DMS79 treated with DMSO at 0.1 percent for 48 hours (cell line): ENCODE measurements at regions not wholly inside any gene's neighbourhood (a gene's known extent, or its start where the extent isn't known, plus 50 kb on each side); places are given as distances from the start of the nearest gene placed in this dataset.
"Not testable (repeated sequence)": the region's sequence is repeated elsewhere in the genome, so short reads cannot be mapped to it uniquely, and the experiment has no call there.

Experiments
- DNase-seq: peaks from one replicate; lab custom pipeline; 2025; lab: John Stamatoyannopoulos, UW

GRCh38 chr11:98027652-98028051 lies 993.1 kb upstream of the CNTN5 start:
- no peak for DNase-seq

GRCh38 chr11:98029832-98030231 lies 990.9 kb upstream of the CNTN5 start:
- no peak for DNase-seq

DNA sequence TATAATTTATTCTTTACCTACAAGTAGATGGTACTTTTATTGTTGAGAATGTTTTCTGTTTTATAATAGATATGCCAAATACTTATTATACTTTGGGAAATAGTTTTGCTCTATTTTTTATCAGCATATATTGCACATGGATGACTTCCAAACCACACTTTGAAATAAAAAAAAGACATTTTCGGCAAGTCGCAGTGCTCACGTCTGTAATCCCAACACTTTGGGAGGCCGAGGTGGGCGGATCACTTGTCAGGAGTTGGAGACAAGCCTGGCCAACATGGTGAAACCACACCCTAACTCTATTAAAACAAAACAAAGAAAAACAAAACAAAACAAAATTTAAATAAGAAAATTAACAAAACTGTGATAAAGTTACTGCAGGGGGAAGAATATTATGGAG lies 983.9 kb upstream of the CNTN5 start:
- no peak for DNase-seq

GRCh38 chr11:98040061-98040808 lies 980.5 kb upstream of the CNTN5 start:
- no peak for DNase-seq

DNA sequence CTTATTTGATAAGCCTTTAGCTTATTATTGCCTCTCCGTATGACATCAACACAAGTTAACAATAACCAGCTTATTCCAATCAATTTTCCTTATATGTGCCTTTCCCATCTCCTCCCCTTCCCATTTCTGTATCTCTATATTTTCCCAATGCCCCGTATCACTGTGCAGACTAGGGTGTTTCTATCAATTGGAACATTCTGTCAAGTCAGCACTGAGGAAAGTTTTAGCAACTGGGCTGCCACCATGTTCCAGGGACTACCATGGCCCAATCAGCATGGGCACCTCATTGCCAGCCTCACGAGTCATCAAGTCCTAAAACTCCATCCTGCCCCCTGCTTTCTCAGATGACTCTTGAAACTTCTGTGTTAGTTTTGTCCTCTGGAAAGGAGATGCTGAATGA lies 973.1 kb upstream of the CNTN5 start:
- DNase-seq: no peak

DNA sequence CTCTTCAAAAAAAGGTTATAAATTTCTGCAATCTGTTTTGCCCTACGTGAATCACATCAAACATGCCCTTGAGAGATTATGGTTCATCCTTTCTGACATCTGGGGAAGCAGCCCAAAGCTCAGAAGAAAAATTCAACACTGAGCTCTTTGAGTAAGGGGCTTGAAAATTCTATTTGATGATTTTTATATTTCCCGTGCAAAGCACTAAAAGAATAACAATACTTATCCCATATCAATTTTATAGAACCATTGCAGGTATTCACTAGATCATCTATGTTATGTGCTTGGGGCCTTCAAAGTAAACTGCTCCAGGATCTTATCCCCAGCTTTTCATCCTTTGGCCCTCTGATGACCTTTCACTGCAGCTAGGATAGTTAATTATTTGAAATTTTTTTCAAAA lies 966.9 kb upstream of the CNTN5 start:
- DNase-seq: no peak

- no peak for DNase-seq
Observed at GRCh38 chr11:98056945-98057344, 963.8 kb upstream of the CNTN5 start.

DNA sequence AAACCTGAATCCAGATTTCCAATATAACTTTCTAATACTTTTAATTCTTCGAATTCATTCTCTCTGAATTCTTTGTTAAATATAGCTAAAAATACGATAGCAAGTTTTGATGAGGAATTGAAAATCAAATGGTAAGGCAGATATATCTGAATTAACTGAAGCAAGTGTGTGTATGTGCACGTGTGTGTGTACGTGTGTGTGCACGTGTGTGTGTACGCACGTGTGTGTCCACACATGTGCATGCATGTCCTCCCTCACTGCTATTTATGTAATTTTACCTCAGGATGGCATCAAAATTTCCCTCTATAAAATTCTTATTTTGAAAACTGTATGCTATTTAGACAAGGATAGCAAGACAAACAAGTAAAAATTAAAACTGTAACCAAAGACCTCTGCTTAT lies 961.3 kb upstream of the CNTN5 start:
- DNase-seq: no peak

GRCh38 chr11:98060759-98061158 lies 960.0 kb upstream of the CNTN5 start:
- DNase-seq: no peak

GRCh38 chr11:98061858-98062257 lies 958.9 kb upstream of the CNTN5 start:
- DNase-seq: no peak

- DNase-seq: no peak
Observed at GRCh38 chr11:98062714-98063113, 958.0 kb upstream of the CNTN5 start.

GRCh38 chr11:98068251-98068650 lies 952.5 kb upstream of the CNTN5 start:
- DNase-seq: no peak

DNA sequence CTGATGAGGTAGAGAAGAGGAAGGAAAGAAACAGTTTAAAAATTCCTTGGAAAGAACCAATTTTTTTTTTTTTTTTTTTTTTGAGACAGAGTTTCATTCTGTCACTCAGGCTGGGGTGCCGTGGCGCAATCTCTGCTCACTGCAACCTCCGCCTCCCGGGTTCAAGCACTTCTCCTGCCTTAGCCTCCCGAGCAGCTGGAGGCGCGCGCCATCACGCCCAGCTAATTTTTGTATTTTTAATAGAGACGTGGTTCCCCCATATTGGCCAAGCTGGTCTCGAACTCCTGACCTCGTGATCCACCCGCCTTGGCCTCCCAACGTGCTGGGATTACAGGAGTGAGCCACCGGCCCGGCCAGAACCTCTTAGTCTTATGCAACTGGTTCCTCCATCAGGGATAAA lies 951.6 kb upstream of the CNTN5 start:
- DNase-seq: not testable (repeated sequence)

GRCh38 chr11:98069861-98070260 lies 950.9 kb upstream of the CNTN5 start:
- no peak for DNase-seq

DNA sequence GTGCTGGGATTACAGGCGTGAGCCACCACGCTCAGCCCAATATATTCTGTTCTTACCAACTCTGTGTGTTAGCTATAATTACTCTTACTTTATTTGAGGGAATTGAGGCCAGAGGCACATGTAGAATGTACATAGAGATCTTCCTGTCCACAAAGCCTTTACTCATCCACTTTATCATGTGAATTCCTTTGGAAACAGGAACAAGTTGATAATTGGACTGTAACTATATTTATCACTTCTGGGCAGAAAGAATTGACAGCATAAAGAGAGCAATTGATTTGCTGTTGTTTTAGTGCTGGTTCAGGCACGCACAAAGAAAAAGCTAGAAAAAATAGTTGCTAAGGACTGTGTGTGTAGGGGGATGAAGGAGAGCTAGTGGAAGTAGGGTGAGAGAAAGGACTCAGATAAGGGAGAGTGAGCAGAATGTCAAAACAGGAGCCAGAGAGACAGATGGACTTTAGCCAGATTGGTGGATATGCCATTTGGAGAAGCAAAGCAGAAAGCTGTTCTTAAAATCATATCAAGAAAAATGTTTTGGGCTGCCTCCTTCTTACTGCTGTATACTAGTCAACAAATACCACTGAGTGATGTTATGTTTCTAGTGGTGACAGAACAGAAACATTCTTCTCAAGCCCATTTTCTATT lies 929.8 kb upstream of the CNTN5 start:
- DNase-seq: no peak

GRCh38 chr11:98099371-98099770 lies 921.4 kb upstream of the CNTN5 start:
- DNase-seq: no peak

DNA sequence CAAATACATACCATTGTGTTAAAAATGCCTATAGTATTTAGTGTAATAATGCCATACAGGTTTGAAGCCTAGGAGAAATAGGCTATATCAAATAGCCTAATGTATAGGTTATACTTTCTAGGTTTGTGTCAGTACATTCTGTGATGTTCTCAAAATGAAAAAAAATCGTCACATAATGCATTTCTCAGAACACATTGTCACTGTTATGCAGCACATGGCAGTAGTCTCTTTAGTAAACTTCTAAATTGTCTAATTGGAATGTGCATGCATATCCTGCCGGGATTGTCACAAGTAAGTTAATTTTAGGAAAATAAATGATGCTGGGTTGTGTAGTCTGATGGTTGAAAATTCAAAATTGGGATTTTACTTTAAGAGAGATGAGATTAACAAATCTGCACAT lies 920.1 kb upstream of the CNTN5 start:
- no peak for DNase-seq

- no peak for DNase-seq
Observed at GRCh38 chr11:98101329-98101728, 919.4 kb upstream of the CNTN5 start.

- DNase-seq: no peak
Observed at GRCh38 chr11:98104249-98104648, 916.5 kb upstream of the CNTN5 start.

DNA sequence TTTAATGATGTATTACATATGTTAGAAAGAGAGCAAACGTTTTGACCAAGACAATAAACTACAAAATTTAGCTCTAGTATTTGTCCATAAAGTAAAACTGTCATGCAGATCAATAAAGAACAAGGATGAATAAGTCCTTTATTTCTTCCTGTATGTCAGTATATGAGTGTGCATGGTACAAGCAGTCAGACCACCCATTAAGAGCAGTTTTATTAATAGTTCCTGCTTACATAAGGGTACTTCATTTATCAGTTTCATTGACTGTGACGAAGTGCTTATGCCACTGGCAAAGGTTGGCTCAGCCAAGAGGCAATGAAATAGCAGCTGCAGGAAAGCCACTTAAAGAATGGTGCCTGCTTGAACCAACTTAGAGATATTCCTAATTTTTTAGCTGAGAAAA lies 913.0 kb upstream of the CNTN5 start:
- peak; percentile 98 for DNase-seq

- DNase-seq: no peak
Observed at GRCh38 chr11:98110030-98110429, 910.7 kb upstream of the CNTN5 start.

GRCh38 chr11:98115873-98116272 lies 904.9 kb upstream of the CNTN5 start:
- DNase-seq: no peak

DNA sequence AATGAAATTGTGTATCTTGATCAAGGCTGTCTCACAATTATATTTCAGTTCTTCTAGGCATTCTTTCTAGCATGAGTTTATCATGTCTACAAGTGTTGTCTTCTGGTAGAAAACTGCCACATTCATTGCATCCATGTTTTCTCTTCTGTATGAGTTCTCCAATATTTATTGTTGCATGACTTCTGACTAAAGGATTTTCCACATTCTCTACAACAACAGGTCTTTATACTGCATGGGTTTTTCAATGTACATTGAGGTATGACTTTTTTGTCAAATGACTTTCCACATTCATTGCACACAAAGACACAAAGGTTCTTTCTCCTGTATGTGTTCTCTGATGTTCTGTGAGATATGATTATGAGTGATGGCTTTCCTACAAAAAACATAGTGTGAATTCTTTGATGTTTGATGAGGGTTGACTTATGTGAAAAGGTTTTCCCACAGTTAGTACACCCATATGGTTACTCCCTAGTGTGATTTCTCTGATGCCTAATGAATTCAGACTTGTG lies 890.6 kb upstream of the CNTN5 start:
- no peak for DNase-seq

- no peak for DNase-seq
Observed at GRCh38 chr11:98136357-98136756, 884.4 kb upstream of the CNTN5 start.
